ENCODE measurements at regions not wholly inside any gene's neighbourhood (a gene's known extent, or its start where the extent isn't known, plus 50 kb on each side); places are given as distances from the start of the nearest gene placed in this dataset.

DNA sequence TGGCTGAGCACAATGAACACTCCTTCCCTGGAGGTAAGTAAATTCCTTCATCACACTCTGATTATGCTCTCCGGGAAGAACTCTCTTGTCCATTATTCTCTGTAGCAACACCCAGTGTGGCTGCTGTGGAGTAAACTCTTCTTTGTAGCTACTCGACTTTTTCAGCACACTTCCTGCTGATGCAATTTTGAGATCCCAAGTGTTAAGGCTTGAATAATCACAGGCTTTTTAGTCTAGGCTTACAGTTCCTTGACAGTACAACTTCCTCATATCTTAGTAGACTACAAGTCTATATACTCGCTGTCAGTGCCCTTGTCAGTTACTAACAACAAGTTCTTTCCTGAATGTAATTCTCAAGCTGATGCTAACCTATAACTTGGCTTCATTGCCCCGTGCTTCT, 301.8 kb upstream of the API5 start:
- 0% methylated on average over 4 of the region's 4 CpGs for WGBS (ENCODE audit: low lambda C conversion rate)
- CTCF ChIA-PET (ENCODE audit: low intra/inter-chr PET ratio, low total read pairs) = no interaction called here
- no peak for ATAC-seq
- Histone ChIP-seq H3K36me3 (replicated peaks in 1 of 2; ENCODE audit: control insufficient read depth in 1 of 2, insufficient read depth in 2 of 2, low read length in 2 of 2) (no peaks in the 10 kb centered on the region), H3K27me3 (ENCODE audit: control insufficient read depth in 1 of 2, insufficient read depth in 2 of 2, low read length in 2 of 2) (no peaks in the 10 kb centered on the region), H3K4me3 (replicated peaks in 1 of 3; ENCODE audit: insufficient read depth in 1 of 3, low read depth in 2 of 3, low read length in 3 of 3) (no peak overlapping the region), H4K20me1 (ENCODE audit: insufficient read depth, low read length) (no peaks in the 10 kb centered on the region), H3K4me1 (ENCODE audit: insufficient read depth, low read length) (no peaks in the 10 kb centered on the region), H3K27ac (ENCODE audit: extremely low read length, insufficient read depth, low read length) (no peak overlapping the region), H3K4me2 (ENCODE audit: low read depth, low read length) (no peak overlapping the region), H2AFZ (ENCODE audit: low read length) (no peak overlapping the region), H3K9ac (ENCODE audit: insufficient read depth, low read depth, low read length) (no peak overlapping the region), H3K79me2 (ENCODE audit: insufficient read depth, low read length) (no peaks in the 10 kb centered on the region), H3K9me3 (ENCODE audit: low read length) (no peaks in the 10 kb centered on the region)
- no TSS peak for BruUV-seq (replicated peaks)
- TF ChIP-seq TP53 (CRISPR knock-in tag; conservative IDR thresholded peaks at IDR 0.05) (no peak), BCL6 (CRISPR knock-in tag; IDR thresholded peaks at IDR 0.05) (no peak), KDM5A (IDR thresholded peaks at IDR 0.05; ENCODE audit: borderline replicate concordance, low read length) (no peak), IKZF4 (CRISPR knock-in tag; IDR thresholded peaks at IDR 0.05; ENCODE audit: borderline replicate concordance, low read depth, not compliant biosample characterization) (no peak), WIZ (CRISPR knock-in tag; IDR thresholded peaks at IDR 0.05) (no peak), CAMTA2 (CRISPR knock-in tag; IDR thresholded peaks at IDR 0.05; ENCODE audit: borderline replicate concordance) (no peak), SYNCRIP (IDR thresholded peaks at IDR 0.05; ENCODE audit: insufficient read depth, low read depth, low read length) (no peak)
- intact Hi-C loops (cut with micrococcal nuclease; ENCODE audit: unreplicated experiment) = no loop called here
- in situ Hi-C loops (cut with HindIII; ENCODE audit: extremely low pct_ligation_motif_present, low pct_unique_long_range_greater_than_20kb) = loop anchor here (25.0 kb wide), 1 partner anchor 98 kb away; no protein-coding TSS in a partner anchor
- FAIRE-seq = no peak
- no peak for DNase-seq (ENCODE audit: low spot score)
- POLR2A ChIA-PET = no interaction called here

DNA sequence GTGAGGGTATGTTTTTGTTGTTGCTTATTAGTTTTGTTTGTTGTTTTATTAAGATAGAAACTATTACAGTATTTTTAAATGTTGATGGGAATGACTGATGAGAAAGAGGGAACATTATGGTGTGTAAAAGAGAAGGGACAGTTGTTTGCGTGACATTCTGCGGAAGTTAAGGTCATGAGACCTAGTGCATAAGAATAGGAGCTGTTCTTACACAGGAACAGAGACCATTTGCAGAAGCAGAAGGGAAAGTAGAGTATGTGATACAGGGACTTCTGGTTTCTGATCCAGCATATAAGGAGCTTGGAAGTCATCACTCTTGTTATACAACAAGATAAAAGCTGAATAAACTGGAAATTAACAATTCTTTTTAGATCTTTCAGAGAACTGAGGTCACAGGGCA, 299.2 kb upstream of the API5 start:
- Histone ChIP-seq H3K27ac (ENCODE audit: extremely low read length, insufficient read depth, low read length) (no peak overlapping the region), H3K4me2 (ENCODE audit: low read depth, low read length) (no peak overlapping the region), H3K27me3 (ENCODE audit: control insufficient read depth in 1 of 2, insufficient read depth in 2 of 2, low read length in 2 of 2) (no peaks in the 10 kb centered on the region), H3K9me3 (ENCODE audit: low read length) (no peaks in the 10 kb centered on the region), H3K36me3 (replicated peaks in 1 of 2; ENCODE audit: control insufficient read depth in 1 of 2, insufficient read depth in 2 of 2, low read length in 2 of 2) (no peaks in the 10 kb centered on the region), H3K4me1 (ENCODE audit: insufficient read depth, low read length) (no peaks in the 10 kb centered on the region), H2AFZ (ENCODE audit: low read length) (no peak overlapping the region), H3K4me3 (replicated peaks in 1 of 3; ENCODE audit: insufficient read depth in 1 of 3, low read depth in 2 of 3, low read length in 3 of 3) (no peak overlapping the region), H4K20me1 (ENCODE audit: insufficient read depth, low read length) (no peaks in the 10 kb centered on the region), H3K79me2 (ENCODE audit: insufficient read depth, low read length) (no peaks in the 10 kb centered on the region), H3K9ac (ENCODE audit: insufficient read depth, low read depth, low read length) (no peak overlapping the region)
- no peak for DNase-seq (ENCODE audit: low spot score)
- ATAC-seq = no peak
- no peak for FAIRE-seq
- ChIA-PET POLR2A (no interaction called here), CTCF (ENCODE audit: low intra/inter-chr PET ratio, low total read pairs) (no interaction called here)
- 3% methylated on average over 2 of the region's 2 CpGs for WGBS (ENCODE audit: low lambda C conversion rate)
- BruUV-seq (replicated peaks) = no TSS peak
- in situ Hi-C loops (cut with HindIII; ENCODE audit: extremely low pct_ligation_motif_present, low pct_unique_long_range_greater_than_20kb) (loop anchor here (25.0 kb wide), 1 partner anchor 100 kb away; no protein-coding TSS in a partner anchor), intact Hi-C loops (cut with micrococcal nuclease; ENCODE audit: unreplicated experiment) (no loop called here)
- TF ChIP-seq RNF2 (conservative IDR thresholded peaks at IDR 0.05; ENCODE audit: low read depth) (no peak), ZNF619 (CRISPR knock-in tag; IDR thresholded peaks at IDR 0.05) (no peak), ZMYM4 (CRISPR knock-in tag; IDR thresholded peaks at IDR 0.05) (no peak), RFX1 (IDR thresholded peaks at IDR 0.05) (no peak), ZNF101 (CRISPR knock-in tag; IDR thresholded peaks at IDR 0.05; ENCODE audit: borderline replicate concordance, low read depth) (no peak)
- TF ChIP-seq, protein P1, sequence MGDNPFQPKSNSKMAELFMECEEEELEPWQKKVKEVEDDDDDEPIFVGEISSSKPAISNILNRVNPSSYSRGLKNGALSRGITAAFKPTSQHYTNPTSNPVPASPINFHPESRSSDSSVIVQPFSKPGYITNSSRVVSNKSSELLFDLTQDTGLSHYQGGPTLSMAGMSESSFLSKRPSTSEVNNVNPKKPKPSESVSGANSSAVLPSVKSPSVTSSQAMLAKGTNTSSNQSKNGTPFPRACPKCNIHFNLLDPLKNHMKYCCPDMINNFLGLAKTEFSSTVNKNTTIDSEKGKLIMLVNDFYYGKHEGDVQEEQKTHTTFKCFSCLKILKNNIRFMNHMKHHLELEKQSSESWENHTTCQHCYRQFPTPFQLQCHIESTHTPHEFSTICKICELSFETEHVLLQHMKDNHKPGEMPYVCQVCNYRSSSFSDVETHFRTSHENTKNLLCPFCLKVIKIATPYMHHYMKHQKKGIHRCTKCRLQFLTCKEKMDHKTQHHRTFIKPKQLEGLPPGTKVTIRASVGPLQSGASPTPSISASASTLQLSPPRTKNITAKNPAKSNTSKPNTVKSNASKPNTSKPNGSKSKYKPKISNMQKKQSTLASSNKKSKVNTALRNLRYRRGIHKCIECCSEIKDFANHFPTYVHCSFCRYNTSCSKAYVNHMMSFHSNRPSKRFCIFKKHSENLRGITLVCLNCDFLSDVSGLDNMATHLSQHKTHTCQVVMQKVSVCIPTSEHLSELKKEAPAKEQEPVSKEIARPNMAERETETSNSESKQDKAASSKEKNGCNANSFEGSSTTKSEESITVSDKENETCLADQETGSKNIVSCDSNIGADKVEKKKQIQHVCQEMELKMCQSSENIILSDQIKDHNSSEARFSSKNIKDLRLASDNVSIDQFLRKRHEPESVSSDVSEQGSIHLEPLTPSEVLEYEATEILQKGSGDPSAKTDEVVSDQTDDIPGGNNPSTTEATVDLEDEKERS (CRISPR knock-in tag; IDR thresholded peaks at IDR 0.05) = no peak
- TF ChIP-seq, protein P2, sequence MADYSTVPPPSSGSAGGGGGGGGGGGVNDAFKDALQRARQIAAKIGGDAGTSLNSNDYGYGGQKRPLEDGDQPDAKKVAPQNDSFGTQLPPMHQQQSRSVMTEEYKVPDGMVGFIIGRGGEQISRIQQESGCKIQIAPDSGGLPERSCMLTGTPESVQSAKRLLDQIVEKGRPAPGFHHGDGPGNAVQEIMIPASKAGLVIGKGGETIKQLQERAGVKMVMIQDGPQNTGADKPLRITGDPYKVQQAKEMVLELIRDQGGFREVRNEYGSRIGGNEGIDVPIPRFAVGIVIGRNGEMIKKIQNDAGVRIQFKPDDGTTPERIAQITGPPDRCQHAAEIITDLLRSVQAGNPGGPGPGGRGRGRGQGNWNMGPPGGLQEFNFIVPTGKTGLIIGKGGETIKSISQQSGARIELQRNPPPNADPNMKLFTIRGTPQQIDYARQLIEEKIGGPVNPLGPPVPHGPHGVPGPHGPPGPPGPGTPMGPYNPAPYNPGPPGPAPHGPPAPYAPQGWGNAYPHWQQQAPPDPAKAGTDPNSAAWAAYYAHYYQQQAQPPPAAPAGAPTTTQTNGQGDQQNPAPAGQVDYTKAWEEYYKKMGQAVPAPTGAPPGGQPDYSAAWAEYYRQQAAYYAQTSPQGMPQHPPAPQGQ (CRISPR knock-in tag; IDR thresholded peaks at IDR 0.05; ENCODE audit: borderline replicate concordance) = no peak
- TF ChIP-seq, protein P3, sequence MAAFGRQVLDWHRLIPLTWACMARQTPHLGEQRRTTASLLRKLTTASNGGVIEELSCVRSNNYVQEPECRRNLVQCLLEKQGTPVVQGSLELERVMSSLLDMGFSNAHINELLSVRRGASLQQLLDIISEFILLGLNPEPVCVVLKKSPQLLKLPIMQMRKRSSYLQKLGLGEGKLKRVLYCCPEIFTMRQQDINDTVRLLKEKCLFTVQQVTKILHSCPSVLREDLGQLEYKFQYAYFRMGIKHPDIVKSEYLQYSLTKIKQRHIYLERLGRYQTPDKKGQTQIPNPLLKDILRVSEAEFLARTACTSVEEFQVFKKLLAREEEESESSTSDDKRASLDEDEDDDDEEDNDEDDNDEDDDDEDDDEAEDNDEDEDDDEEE (CRISPR knock-in tag; IDR thresholded peaks at IDR 0.05) = no peak
